HG03378 (cell line): ENCODE measurements at regions not wholly inside any gene's neighbourhood (a gene's known extent, or its start where the extent isn't known, plus 50 kb on each side); places are given as distances from the start of the nearest gene placed in this dataset.

Experiments
- ATAC-seq: cut with Tn5 transposase; IDR thresholded peaks from one replicate; pipeline ENCODE4 v1.9.1; 2021; ENCODE audit warnings: mild to moderate bottlenecking, moderate library complexity; ENCODE audit not compliant: unreplicated experiment

- no peak for ATAC-seq
These were observed 224.5 kb downstream of the EN1 start for GRCh38 chr2:118622913-118623312.

- ATAC-seq: no peak
These were observed 225.3 kb downstream of the EN1 start for GRCh38 chr2:118622108-118622507.

- ATAC-seq: no peak
These were observed 229.2 kb downstream of the EN1 start for GRCh38 chr2:118618279-118618678.

GRCh38 chr2:118616432-118616831 lies 231.0 kb downstream of the EN1 start:
- ATAC-seq: no peak

DNA sequence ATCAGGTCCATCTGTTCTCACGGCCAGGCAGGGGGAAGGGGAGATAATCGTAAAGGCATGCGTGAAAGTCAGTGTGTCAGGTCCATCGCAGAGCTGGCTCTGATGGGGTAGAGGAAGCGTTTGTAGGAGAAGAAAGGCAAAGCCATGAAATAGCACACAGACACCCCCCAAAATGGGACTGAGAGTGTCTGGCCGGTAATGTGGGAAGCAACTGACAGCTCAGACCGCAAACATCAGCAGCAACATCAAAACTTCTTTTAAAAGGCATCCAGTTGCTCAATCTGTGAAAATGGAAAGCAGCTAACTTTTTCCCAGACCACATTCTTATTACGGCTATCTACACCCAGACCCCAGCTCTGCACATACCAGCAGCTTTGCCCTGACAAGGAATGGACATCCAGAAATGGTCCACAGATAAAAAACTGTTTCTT lies 232.6 kb downstream of the EN1 start:
- no peak for ATAC-seq

GRCh38 chr2:118613737-118614136 lies 233.7 kb downstream of the EN1 start:
- no peak for ATAC-seq

DNA sequence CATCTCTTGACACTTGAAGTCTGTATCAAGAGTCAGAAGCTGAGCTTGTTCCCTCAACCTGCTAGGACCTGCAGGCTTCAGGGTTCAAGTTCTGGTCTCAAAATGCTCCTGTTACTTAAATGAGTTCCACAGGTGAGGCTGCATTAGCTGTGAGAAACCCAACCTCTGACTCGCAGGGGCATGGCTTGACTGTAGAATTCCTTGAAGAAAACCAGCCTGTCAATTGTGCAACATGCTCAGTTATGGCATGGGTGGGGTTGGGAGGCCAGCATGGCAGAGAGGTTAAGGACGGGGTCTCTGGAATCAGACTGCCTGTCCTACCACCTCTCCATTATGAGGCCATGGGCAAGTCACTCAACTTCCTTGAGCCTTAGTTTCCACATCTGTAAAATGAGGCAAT lies 235.8 kb downstream of the EN1 start:
- ATAC-seq: no peak

GRCh38 chr2:118609138-118609537 lies 238.3 kb downstream of the EN1 start:
- no peak for ATAC-seq

- ATAC-seq: no peak
These were observed 239.8 kb downstream of the EN1 start for GRCh38 chr2:118607641-118608040.

DNA sequence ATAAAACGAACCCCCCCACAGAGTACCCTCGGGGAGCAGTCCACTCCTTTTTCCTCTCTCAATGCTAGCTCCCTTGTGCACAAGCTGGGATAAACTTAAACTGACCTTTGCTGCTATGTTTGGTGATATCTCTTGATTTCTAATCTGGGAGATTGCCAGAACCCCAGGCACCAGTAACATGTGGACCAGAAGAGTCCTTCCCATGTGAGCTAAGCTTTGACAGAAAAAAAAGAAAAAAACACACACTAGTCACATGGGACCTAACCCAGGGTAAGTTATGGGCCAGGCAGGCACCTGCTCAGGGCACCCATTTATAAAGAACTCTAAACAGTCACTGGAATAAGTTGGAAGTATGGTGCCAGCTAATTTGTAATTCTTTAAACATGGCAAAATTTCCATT lies 242.6 kb downstream of the EN1 start:
- ATAC-seq: no peak

- ATAC-seq: no peak
These were observed 243.1 kb downstream of the EN1 start for GRCh38 chr2:118604371-118604770.

- no peak for ATAC-seq
These were observed 248.3 kb downstream of the EN1 start for GRCh38 chr2:118599141-118599540.

- ATAC-seq: no peak
These were observed 250.8 kb downstream of the EN1 start for GRCh38 chr2:118596620-118597019.

- no peak for ATAC-seq
These were observed 254.2 kb downstream of the EN1 start for GRCh38 chr2:118593257-118593656.

DNA sequence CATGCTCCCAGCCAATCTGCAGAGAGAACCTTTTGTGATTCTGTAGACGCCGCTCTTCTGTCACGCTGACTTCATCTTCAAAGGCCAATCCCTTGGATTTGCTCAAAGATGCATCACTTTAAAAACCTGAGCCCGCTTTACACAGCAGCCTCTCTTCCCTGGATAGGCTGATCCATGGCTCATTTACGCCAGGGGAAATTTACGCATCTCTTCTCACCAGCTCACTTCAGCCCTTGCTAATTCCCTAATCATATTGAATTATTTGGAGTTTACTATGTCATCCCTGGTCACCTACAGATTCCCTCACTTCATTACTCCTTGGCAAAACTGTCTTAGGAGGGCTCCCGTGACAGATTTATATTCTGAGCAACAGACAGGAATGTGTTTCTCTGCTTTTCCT lies 256.2 kb downstream of the EN1 start:
- no peak for ATAC-seq

GRCh38 chr2:118589721-118590120 lies 257.7 kb downstream of the EN1 start:
- no peak for ATAC-seq

GRCh38 chr2:118588850-118589249 lies 258.6 kb downstream of the EN1 start:
- no peak for ATAC-seq

- ATAC-seq: no peak
These were observed 261.1 kb downstream of the EN1 start for GRCh38 chr2:118586312-118586711.

GRCh38 chr2:118584877-118585276 lies 262.6 kb downstream of the EN1 start:
- ATAC-seq: no peak

DNA sequence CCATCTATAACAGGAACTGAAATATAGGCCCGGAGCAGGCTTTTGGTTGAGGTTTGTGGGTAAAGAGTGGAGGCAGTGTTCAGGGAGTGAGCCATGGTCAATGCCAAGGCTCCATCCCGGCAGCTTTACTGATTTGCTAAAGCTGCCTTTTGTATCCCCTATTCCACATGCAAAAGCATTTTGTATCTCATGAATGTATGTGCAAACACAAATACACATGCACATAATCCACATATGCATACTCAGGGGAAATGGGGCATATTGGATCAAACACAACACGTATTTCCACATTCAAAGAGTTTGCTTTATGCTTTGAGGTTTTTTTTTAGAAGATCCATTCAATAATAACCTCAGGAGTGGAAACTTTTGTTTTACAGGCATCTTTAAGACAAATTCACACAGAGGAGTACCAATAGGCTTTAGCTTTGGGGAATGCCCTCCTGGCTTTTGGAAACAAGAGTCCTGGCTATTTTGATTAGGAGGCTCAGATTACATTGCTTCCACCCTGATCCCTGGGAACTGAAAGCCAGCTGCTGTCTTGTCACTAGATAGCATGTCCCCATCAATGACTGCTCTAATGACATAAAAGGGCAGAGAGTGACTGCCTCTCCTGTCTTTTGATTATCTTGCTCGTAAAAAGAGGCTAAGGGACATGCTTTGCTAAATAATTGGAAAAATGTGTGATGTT lies 263.2 kb downstream of the EN1 start:
- ATAC-seq: no peak

- no peak for ATAC-seq
These were observed 265.4 kb downstream of the EN1 start for GRCh38 chr2:118582058-118582457.

DNA sequence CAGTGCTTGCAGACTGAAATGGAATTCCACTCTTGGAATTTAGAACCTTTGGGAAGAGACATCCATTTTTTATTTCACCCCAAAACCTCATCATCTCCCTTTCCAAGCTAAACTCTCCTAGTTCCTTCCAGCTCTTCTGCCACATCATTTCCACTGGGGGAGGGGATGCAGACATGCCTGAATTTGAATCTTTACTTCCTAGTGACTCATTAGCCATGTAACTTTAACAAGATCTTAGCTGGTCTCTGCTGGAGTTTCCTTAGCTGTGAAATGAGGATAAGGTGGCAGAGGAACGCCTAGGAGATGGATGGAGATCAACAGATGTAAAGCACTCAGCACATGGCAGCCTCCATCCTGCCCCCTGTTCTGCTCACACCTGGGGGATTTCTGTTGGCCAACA lies 266.8 kb downstream of the EN1 start:
- ATAC-seq: no peak

DNA sequence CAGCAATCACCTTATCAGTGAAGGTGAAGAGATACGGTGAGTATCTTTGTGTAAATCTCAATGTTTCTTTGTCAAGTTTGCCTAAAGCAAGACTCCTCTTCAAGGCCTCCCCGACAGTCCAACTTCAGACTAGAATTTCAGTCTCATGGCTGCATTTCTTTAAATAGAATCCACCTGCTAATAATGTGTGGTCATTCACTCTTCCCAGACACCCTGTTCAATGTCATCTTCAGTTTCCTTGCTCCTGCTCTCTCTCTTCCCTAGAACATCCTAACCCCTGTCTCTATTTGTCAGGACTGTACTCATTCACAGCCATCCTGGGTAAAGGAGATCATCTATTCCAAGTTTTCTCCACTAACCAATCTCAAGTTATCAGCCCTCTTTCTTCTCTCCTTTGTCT lies 267.3 kb downstream of the EN1 start:
- ATAC-seq: no peak
